WTC11 (cell line): ENCODE measurements at regions not wholly inside any gene's neighbourhood (a gene's known extent, or its start where the extent isn't known, plus 50 kb on each side); places are given as distances from the start of the nearest gene placed in this dataset.

Source experiments
- ATF6 ChIP-seq: sonication (generic); formaldehyde crosslinking; IDR thresholded peaks from 2 replicates; pipeline ENCODE4 v1.8.1; 2023; ENCODE audit warnings: mild to moderate bottlenecking, missing genetic modification reagents
- CBFB ChIP-seq: sonication (generic); formaldehyde crosslinking; IDR thresholded peaks from 2 replicates; pipeline ENCODE4 v1.8.1; 2022; ENCODE audit warnings: mild to moderate bottlenecking, low read depth, missing genetic modification reagents
- CTCF ChIP-seq: fragments of 200-600 bp; IDR thresholded peaks from 2 replicates; pipeline ENCODE4 v1.8.0; 2022; ENCODE audit warnings: antibody characterized with exemption
- E2F1 ChIP-seq: sonication (generic); formaldehyde crosslinking; IDR thresholded peaks from 2 replicates; pipeline ENCODE4 v1.8.0; 2022; ENCODE audit warnings: mild to moderate bottlenecking, missing genetic modification reagents
- ESRRA ChIP-seq: sonication (generic); formaldehyde crosslinking; IDR thresholded peaks from 2 replicates; pipeline ENCODE4 v1.8.1; 2022; ENCODE audit warnings: mild to moderate bottlenecking, missing genetic modification reagents, borderline replicate concordance
- MLX ChIP-seq: sonication (generic); formaldehyde crosslinking; IDR thresholded peaks from 2 replicates; pipeline ENCODE4 v1.8.1; 2023; ENCODE audit warnings: mild to moderate bottlenecking, missing genetic modification reagents, moderate library complexity
- NR1H2 ChIP-seq: sonication (generic); formaldehyde crosslinking; IDR thresholded peaks from 2 replicates; pipeline ENCODE4 v1.9.0; 2021; ENCODE audit warnings: mild to moderate bottlenecking, moderate library complexity, missing genetic modification reagents
- USF1 ChIP-seq: sonication (generic); formaldehyde crosslinking; IDR thresholded peaks from 2 replicates; pipeline ENCODE4 v1.8.0; 2022; ENCODE audit warnings: mild to moderate bottlenecking, missing genetic modification reagents

- TF ChIP-seq USF1 (CRISPR knock-in tag) (no peak), CTCF (no peak), ATF6 (CRISPR knock-in tag) (no peak), ESRRA (CRISPR knock-in tag) (no peak), NR1H2 (CRISPR knock-in tag) (no peak), MLX (no peak), E2F1 (CRISPR knock-in tag) (no peak), CBFB (no peak)
Observed at GRCh38 chr18:67973916-67974315, 457.4 kb upstream of the DSEL start.
